HG03108 (cell line): ENCODE measurements at regions not wholly inside any gene's neighbourhood (a gene's known extent, or its start where the extent isn't known, plus 50 kb on each side); places are given as distances from the start of the nearest gene placed in this dataset.

Source experiments
- ATAC-seq: cut with Tn5 transposase; IDR thresholded peaks from one replicate; pipeline ENCODE4 v1.9.1; 2021; ENCODE audit warnings: moderate library complexity; ENCODE audit not compliant: unreplicated experiment

DNA sequence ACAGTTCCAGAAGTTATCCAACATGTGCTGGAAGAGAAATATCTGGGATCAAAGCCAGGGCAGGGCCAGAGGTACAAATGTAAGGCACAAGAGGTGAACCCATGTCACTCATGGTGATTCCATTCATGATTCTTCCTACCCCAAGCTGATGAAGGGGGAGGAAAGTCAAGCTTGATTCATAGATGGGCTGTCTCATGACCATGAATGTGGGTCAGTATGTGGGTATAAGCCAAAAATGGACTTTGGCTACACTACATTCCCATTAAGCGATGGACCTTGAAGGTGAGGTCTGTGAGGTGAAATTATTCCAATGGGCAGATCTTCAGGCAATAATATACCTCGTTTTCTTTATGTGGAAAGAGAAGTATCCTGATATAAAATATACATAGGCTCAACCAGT, 217.1 kb downstream of the BTG1 start:
- ATAC-seq, result no peak

DNA sequence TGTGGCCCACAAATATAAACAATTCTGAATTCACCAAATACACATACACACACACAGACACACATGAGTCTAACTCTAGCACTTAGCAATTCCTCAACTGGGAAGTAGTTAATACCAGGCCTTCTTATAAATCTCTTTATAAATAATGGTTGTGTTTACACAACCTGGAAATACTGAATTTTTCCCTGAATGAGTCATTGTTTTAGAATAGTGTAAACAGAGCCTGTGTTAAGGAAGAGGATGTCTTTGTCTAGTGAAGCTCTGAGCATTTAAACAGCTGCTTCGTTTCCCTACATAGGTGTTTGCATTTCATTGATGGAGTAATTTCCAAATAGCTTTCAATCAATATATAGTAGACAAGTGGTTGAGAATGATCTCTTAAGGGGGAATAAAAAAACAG, 218.8 kb downstream of the BTG1 start:
- no peak for ATAC-seq

DNA sequence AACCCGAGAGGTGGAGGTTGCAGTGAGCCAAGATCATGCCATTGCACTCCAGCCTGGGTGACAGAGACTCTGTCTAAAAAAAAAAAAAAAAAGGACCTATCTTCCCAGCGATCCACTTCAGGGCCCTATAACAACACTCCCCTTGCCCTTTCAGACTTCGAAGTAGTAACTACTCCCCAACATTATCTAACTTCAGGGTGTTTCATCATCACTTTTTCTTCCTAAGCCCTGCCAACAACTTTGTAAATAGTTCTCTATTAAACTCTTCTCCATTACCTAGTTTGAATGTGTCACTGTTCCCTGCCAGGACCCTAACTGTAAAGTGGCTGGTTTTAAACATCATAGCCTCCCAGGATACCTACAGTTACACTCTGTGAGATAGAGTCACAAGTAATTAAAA, 220.8 kb downstream of the BTG1 start:
- no peak for ATAC-seq

DNA sequence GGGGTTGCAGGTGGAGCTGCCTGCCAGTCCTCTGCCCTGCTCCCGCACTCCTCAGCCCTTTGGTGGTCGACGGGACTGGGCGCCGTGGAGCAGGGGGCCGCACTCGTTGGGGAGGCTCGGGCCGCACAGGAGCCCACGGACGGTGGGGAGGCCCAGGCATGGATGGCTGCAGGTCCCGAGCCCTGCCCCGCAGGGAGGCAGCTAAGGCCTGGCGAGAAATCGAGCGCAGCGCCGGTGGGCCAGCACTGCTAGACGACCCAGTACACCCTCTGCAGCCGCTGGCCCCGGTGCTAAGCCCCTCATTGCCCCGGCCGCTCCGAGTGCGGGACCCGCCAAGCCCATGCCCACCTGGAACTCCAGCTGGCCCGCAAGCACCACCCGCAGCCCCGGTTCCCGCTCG, 221.8 kb downstream of the BTG1 start:
- no peak for ATAC-seq

DNA sequence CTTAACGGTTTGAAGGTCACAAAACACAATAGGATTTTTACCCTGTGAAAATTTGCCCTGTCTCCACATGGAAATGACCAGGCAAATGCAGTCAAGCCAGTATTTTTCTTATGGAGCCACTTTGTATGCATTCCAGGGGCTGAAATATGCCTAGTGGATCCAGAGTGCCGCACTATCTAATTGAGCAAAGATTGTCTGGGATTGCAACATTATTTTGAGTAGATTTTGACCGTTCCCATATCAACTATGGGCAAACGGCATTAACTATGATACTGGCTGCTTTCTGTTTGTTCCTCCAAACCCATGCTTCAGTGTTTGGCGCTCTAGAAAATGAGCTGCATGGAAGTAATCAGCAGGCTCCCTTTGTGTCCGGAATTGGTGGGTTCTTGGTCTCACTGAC, 223.0 kb downstream of the BTG1 start:
- ATAC-seq, result no peak

DNA sequence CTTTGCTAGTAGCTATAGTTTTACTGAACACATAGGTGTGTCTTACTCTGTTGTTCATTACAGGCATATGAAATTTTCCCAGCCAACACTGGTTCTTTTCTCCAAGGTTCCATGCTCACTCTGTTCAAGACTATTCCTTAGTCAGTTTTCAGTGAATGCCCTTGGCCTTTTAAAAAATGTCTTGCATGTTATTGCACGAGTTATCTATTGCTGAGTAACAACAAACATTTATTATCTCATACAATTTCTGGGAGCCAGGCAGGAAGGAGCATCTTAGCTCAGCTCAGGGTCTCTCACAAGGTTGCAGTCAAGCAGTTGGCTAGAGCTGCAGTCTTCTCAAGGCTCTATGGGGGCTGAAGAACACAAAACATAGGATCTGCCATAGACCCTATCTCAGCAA, 223.5 kb downstream of the BTG1 start:
- no peak for ATAC-seq

DNA sequence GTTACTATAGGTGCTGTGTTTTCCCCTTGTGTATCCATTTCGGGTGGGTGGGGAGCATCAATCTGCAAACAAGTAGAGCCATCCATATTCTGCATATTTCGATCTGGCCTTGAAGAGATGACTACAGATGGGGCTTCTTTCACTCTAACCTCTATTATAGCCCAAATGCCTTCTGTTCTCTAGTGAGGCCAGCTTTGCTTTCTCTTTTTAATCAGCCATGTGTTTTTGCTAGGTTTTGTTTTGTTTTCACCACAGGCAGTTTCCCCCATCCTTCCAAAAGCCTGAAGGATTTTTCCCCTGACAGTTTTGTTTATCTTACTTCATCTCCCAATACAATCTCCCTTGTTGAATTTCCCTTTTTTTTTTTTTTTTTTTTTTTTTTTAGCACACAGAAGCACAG, 224.1 kb downstream of the BTG1 start:
- no peak for ATAC-seq

DNA sequence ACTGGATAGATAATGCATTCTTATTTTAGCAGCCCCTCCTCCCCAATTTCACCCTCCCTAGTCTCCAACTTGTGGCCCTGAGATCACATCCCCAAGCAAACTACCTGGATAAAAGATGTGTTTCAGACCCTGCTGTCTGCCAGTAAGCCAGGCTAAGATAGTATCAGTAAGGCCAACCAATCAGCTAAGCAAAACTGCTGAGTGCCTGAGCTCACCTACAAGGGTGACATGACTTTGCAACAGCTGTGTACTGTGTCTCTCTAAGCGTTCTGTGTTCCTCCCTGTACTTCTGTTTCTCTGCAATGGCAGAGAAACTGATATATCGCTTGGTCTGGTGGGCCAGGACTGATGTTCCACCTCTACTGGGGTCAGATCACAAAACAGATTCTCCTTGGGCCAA, 224.9 kb downstream of the BTG1 start:
- ATAC-seq, result no peak

DNA sequence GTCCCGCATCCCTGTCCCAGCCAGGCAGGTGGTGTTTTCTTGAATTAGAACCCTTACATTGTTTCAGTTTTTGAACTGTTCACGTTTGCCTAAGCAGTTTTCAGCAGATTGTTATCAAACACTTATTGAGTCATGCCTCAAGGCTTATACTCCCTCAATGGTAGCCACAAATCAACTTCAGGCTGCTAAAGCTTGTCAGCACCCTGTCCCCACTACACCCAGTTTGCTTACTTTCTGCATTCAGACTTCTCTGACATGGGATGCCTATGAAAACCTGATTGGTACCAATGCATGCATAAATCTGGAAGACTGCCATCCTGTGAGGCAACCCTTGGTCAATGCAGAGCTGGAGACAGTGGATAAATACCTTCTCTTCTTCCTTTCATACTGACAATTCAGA, 225.4 kb downstream of the BTG1 start:
- ATAC-seq, result no peak

DNA sequence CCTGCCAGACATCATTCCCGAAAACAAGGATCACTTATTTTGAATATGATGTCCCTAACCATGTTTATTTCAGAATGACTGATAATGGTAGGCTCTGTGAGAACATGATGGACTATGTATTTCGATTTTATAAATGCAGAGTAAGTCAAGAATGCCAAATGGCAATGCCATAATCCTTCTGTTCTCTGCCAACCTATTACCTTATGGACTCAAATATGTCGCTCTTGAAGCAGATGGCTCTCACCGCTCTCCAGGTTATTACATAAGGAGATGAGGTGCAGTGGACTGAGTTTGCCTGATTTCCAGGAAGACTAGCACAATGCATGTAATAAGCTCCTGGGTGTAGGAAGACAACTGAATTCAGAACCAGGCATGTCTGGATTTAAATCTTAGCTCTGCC, 227.2 kb downstream of the BTG1 start:
- no peak for ATAC-seq

DNA sequence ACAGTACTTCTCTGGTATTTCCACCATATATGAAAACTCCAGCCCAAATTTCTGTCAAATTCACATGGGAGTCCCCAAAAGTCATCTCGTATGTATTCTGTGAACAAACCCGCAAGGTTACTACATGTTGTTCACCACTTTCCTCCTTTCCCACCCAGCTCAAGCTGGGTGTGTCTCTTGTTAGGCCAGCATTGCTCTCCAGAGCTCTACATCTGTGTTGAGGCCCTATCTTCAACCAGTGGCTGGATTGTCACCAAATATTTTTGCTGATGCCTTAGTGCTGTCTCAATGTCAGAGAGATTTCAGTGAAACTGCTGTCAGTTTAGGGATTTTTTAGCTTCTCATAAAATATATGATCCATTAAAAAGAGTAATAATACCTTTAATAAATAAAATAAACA, 230.9 kb downstream of the BTG1 start:
- ATAC-seq, result no peak

DNA sequence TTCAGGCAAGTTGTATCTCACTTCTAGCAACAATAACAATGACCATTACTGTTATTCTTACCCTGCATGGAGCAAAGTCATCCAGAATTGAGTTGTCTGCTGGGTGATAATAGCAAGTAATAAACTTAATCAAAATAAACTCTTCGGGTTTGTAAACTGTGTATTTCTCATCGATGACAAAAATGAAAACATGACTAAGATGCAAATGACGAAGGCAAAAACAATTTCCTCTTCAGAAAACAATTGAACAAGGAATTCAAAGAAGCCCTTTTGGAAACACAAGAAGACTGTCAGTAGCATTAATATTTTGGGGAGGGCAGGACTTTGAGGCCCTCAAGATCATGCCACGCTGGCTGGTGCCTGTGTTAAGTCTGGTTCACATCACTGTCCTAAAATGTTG, 232.0 kb downstream of the BTG1 start:
- ATAC-seq, result no peak

DNA sequence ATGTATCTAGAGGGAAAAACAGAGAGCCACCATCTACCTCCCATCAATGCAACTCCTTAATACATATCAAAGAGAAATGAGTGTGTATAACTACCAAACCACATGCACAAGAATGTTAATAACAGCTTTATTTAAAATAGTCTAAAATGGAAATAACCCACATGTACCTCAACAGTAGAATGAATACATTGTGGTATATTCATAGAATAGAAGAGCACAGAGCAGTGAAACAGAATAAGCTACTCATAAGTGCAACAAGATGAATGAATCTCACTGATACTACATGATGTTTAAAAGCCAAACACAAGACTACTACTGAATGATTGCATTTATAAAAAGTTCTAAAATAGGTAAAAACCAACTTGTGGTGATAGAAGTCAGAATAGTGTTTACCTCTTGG, 232.5 kb downstream of the BTG1 start:
- ATAC-seq, result no peak

DNA sequence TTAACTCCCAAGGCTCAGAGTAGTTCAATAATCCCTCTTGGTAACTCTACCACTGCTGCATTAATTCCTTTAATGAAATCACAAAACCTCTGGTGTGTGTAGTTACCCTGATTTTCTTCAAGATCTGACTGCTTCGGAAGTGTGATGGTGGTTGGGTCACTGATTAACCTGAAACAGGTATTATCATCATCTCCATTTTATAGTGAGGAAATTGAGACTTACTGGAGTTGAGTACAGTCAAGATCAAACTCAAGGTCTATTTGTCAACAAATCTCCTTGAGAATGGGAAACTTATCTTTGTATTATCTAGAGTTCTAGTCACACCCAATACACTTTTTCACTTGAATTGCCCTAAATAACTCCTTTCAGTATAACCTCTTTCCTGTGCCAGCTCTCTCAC, 233.5 kb downstream of the BTG1 start:
- ATAC-seq, result no peak

DNA sequence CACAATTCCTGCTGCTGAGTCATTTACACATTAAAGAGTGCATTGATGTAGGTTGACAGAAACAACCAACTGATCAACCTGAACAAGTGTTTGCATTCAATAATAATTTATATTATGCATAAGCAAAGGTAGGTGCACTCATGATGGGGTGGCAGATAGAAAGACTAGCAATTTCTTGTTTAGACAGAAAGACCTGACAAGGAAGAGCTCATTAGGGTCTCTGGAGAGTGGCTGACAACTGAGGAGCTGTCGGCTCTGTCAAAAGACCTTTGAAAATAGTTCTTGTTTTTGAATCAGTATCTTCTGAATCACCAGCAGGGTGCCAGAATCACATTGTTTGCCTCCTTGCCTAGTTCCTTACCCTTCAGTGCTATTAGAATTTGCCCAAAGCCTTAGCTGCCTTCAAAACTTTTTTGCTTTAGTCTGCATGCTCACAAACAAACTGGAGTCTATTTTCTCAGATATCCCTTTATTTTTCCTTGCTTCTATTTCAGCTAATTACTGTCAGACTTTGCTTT, 234.7 kb downstream of the BTG1 start:
- ATAC-seq, result no peak

DNA sequence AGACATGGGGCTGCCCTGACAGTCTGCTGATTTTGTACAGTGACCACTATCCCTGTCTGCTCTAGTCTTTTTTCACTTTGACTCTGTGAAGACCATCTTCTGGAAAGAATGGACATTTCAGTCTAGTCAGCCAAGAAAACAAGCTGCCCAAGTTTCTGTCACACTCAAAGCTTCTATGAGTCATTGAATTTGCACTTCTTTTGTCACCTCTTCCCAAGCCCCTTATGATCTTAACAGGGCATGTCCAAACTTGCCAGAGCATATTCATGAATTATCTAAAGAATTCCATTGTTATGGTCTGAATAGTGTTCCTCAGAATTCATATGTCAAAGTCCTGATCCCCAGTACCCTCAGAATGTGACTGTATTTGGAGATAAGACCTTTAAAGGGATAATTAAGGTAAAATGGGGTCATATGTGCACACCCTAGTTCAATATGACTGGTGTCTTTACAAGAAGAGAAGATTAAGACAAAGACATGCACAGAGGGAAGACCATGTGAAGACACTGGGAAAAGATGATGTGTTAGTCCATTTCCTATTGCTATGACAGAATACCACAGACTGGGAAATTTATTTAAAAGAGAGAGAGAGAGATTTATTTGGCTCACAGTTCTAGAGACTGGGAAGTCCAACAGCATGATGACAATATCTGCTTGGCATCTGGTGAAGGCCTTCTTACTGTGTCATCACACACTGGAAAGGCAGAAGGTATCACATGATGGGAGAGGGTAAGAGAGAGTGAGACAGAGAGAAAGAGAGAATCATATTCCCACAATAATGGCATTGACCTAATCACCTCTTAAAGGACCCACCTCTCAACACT, 242.6 kb downstream of the BTG1 start:
- ATAC-seq, result no peak

DNA sequence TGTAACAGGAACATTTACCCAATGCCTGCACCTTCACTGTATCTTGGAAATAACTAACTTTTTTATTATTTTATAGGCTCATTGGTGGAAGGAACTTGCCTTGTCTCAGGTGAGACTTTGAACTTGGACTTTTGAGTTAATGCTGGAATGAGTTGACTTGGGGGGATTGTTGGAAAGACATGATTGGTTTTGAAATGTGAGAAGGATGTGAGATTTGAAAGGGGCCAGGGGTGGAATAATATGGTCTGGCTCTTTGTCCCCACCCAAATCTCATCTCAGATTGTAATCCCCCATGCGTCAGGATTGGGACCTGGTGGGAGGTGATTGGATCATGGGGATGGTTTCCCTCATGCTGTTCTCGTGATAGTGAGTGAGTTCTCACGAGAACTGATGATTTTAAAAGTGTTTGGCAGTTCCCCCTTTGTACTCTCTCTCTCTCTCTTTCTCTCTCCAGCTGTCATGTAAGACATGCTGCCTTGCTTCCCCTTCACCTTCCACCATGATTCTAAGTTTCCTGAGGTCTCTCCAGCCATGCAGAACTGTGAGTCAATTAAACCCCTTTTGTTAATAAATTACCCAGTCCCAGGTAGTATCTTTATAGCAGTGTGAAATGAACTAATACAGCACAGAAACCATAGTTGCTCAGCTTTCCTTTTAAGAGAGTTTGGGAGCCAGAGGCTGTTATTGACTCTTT, 244.1 kb downstream of the BTG1 start:
- ATAC-seq, result no peak

DNA sequence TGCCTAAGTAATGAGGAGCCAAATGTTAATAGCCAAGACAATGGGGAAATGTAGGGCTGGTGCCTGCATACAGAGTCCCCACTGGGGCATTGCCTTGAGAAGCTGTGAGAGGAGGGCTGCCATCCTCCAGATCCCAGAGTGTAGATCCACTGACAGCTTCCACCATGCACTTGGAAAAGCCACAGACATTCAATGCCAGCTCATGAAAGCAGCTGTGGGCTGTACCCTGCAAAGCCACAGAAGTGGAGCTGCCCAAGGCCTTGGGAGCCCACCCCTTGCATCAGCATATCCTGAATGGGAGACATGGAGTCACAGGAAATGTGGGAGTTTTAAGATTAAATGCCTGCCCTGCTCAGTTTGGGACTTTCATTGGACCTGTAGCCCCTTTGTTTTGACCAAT, 244.7 kb downstream of the BTG1 start:
- ATAC-seq, result no peak

DNA sequence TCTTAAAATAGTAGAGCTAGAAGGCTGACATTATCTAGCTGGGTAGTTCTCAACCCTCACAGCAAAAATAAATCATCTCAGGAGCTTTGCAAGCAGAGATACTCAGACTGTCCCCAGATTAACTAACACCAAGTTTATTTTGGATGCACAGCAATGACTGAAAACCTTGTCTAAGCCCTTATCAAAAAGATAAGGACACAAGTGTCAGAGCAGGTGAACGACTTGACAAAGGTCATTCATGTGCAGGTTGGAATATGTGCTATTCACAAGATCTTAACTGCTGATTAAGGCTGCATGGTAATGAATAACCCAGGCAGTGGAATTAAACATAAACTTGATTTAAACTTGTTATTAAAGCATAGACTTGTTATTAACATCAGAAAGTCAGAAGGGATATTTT, 246.6 kb downstream of the BTG1 start:
- ATAC-seq, result no peak

DNA sequence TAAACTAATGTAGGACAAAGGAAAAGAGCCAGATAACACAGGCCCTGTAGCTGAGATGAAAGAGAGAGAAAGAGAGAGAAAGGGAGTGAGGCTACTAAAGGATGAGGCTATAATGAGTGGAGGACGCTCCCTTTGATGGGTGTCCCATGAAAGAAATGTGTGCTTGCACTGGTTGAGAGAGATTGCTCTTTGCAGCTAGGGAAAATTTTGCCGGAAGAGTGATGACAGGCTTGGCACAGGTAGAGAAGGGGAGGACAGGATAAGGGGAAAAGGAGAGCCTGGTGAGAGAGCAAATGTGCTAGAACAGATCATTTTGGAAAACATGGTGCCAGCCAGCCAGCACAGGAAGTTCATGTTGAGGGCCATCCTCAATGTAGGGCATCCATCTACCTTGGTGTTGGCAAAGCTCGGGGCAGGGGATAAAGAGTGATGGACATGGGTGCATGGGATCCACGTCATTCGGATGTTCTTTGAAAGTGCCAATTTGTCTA, 248.6 kb downstream of the BTG1 start:
- no peak for ATAC-seq

DNA sequence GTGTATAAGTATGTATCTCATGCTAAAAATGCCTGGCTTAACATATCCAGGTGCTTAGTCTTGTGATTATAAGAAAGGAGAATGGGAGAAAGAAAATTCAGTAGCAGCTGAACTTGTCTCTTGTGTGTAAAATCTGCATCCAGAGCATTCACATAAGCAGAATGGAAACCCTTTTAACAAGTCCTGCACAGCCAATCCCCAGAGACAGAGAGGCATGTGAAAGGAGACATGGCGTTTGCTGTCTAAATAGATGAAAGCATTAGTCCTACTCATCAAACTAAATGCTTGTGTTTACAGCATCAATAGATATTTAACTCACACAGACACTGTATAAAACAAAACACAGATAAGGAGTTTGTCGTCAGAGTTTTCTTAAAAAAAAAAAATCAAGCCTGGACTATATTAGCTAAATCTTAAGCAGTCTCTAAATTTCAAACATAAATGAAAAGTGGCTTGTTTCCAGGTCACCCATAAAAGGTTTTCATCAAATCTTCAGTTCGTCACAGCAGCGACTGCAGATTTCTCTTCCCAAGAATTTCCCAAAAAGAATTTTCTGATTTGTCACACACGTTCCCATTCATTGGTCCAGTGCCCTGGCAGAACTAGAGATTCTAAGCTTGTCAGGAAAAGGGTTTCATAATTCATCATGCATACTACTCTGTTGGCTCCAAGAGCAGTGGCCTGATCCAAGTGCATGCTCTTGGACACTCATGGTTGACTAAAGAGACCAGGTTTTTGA, 249.2 kb downstream of the BTG1 start:
- no peak for ATAC-seq

DNA sequence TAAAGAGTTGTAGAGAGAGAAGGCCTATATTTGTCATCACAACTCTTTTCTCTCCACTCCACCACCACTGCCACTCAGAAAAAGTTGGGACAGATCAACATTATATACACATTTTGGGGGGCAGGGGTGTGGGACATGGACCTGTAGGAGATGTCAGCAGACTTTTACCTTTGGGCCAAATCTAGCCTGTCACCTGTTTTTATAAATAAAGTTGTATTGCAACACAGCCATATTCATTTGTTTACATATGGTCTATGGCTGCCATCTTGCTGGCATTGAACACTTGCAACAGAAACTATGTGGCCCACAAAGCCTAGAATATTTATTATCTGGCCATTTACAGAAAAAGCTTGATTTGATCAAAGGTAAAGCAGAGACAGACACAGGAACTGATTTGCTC, 250.7 kb downstream of the BTG1 start:
- ATAC-seq, result no peak
